ENCODE measurements at regions not wholly inside any gene's neighbourhood (a gene's known extent, or its start where the extent isn't known, plus 50 kb on each side); places are given as distances from the start of the nearest gene placed in this dataset.

DNA sequence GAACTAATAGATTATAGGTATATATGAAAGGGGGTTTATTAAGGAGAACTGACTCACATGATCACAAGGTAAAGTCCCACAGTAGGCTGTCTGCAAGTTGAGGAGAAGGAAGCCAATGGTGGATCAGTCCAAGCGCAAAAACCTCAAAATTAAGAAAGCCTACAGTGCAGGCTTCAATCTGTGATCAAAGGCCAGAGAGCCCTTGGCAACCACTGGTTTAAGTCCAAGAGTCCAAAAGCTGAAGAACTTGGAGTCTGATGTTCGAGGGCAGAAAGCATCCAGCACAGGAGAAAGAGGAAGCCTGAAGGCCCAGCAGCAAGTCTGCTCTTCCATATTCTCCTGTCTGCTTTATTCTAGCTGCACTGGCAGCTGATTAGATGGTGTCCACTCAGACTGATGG, 721.3 kb upstream of the PCDH9 start:
- intact Hi-C loops (cut with DNase I; ENCODE audit: low total_unique reads): no loop called here
- Histone ChIP-seq H3K27me3 (replicated peaks in 1 of 7) (no peaks in the 10 kb centered on the region), H3K9me3 (peaks cover 0 to 12% (median 6%) of the 10 kb centered on the region in 8 donors), H3K4me3 (no peak overlapping the region), H3K4me1 (no peaks in the 10 kb centered on the region), H3K36me3 (no peaks in the 10 kb centered on the region), H3K27ac (no peak overlapping the region)
- DNase-seq: no peak
- no peak for TF ChIP-seq POLR2A (IDR thresholded peaks at IDR 0.05)
- no peak for TF ChIP-seq POLR2AphosphoS5 (IDR thresholded peaks at IDR 0.05)
- TF ChIP-seq, protein P1, sequence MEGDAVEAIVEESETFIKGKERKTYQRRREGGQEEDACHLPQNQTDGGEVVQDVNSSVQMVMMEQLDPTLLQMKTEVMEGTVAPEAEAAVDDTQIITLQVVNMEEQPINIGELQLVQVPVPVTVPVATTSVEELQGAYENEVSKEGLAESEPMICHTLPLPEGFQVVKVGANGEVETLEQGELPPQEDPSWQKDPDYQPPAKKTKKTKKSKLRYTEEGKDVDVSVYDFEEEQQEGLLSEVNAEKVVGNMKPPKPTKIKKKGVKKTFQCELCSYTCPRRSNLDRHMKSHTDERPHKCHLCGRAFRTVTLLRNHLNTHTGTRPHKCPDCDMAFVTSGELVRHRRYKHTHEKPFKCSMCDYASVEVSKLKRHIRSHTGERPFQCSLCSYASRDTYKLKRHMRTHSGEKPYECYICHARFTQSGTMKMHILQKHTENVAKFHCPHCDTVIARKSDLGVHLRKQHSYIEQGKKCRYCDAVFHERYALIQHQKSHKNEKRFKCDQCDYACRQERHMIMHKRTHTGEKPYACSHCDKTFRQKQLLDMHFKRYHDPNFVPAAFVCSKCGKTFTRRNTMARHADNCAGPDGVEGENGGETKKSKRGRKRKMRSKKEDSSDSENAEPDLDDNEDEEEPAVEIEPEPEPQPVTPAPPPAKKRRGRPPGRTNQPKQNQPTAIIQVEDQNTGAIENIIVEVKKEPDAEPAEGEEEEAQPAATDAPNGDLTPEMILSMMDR (IDR thresholded peaks at IDR 0.05 in 8 of 11, conservative IDR thresholded peaks at IDR 0.05 in 3 of 11): no peak
- WGBS, 5 donors: 68 to 88% (median 83%) methylated on average over 2 of the region's 2 CpGs

DNA sequence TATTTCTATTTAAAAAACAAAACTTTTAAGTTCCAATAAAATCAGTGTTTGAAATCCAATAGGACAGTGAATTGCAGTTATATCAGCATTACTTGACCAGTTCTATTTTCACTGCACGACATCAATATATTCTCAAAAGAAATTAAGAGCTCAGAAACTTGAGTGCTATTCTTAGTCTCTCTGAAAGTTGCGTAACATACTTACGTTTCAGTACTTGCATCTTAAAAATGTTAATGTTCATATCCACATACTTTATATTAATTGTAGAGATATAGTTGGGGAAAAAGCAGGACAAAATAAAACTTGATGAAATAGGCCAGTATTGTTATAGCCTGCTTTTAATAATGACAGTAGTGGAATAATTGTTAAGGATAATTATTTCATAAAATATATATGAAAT, 720.5 kb upstream of the PCDH9 start:
- Histone ChIP-seq H3K9me3 (peaks cover 0 to 8% (median 4%) of the 10 kb centered on the region in 8 donors), H3K27ac (no peak overlapping the region), H3K27me3 (replicated peaks in 1 of 7) (no peaks in the 10 kb centered on the region), H3K4me1 (no peaks in the 10 kb centered on the region), H3K4me3 (no peak overlapping the region), H3K36me3 (no peaks in the 10 kb centered on the region)
- intact Hi-C loops (cut with DNase I; ENCODE audit: low total_unique reads): no loop called here
- TF ChIP-seq POLR2A (IDR thresholded peaks at IDR 0.05) (no peak), POLR2AphosphoS5 (IDR thresholded peaks at IDR 0.05) (no peak)
- TF ChIP-seq, protein P1 (IDR thresholded peaks at IDR 0.05 in 8 of 11, conservative IDR thresholded peaks at IDR 0.05 in 3 of 11): no peak
- no peak for DNase-seq
- WGBS, 5 donors: 70 to 85% (median 76%) methylated on average over 3 of the region's 3 CpGs

DNA sequence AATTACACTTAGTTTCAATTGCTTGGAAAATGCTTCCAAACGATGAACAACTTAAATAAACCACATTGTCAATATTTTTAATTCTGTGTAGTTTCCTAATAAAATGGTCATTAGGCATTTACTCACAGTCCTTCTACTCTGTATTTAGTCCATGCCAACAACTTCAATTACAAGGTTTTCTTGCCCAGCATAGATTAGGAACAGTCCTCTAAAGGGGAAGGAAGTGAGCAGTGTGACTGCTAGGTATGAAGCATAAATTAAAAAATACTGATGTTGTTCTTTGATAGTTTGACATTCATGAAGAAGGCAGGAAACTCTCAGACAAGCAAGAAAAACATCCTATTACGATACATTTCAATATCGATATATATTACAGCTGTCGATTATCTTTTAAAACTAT, 716.0 kb upstream of the PCDH9 start:
- WGBS, 5 donors: 19 to 33% (median 26%) methylated on average over 4 of the region's 4 CpGs
- no peak for DNase-seq
- TF ChIP-seq POLR2AphosphoS5 (IDR thresholded peaks at IDR 0.05) (no peak), POLR2A (IDR thresholded peaks at IDR 0.05) (no peak)
- TF ChIP-seq, protein P1 (IDR thresholded peaks at IDR 0.05 in 8 of 11, conservative IDR thresholded peaks at IDR 0.05 in 3 of 11): no peak
- Histone ChIP-seq H3K4me1 (no peaks in the 10 kb centered on the region), H3K36me3 (no peaks in the 10 kb centered on the region), H3K27me3 (replicated peaks in 1 of 7) (no peaks in the 10 kb centered on the region), H3K4me3 (no peak overlapping the region), H3K27ac (no peak overlapping the region), H3K9me3 (peaks cover 0 to 3% (median 0%) of the 10 kb centered on the region in 8 donors)
- intact Hi-C loops (cut with DNase I; ENCODE audit: low total_unique reads): no loop called here

DNA sequence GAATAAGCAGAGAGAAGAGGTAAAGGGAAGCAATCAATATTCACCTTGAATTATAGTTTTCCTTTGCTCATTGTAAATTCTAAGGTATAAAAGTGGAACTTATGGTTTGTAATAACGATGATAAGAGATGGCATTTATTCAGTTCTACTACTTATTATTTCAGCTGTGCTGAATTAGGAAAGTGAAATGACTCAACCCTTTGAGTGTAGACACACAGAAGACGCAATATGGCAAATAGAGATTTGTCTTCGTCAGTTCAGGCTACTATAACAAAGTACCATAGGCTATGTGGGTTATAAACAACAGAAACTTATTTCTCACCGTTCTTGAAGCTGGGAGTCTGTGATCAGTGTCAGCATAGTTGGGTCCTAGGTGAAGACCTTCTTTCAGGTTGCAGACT, 713.0 kb upstream of the PCDH9 start:
- WGBS, 5 donors: 60 to 83% (median 75%) methylated on average over 4 of the region's 4 CpGs
- no peaks in the 10 kb centered on the region for H3K36me3 ChIP-seq
- H3K9me3 ChIP-seq: peaks cover 0 to 3% (median 0%) of the 10 kb centered on the region in 8 donors
- no peak overlapping the region for H3K27ac ChIP-seq
- H3K4me1 ChIP-seq: no peaks in the 10 kb centered on the region
- no peak overlapping the region for H3K4me3 ChIP-seq
- intact Hi-C loops (cut with DNase I; ENCODE audit: low total_unique reads): no loop called here
- no peak for DNase-seq
- H3K27me3 ChIP-seq (replicated peaks in 1 of 7): no peaks in the 10 kb centered on the region
- TF ChIP-seq POLR2A (IDR thresholded peaks at IDR 0.05): no peak
- TF ChIP-seq, protein P1 (IDR thresholded peaks at IDR 0.05 in 8 of 11, conservative IDR thresholded peaks at IDR 0.05 in 3 of 11): no peak

Data from spleen (tissue), 11 donors.